M059J (cell line): ENCODE measurements at regions not wholly inside any gene's neighbourhood (a gene's known extent, or its start where the extent isn't known, plus 50 kb on each side); places are given as distances from the start of the nearest gene placed in this dataset.
"Not testable (repeated sequence)": the region's sequence is repeated elsewhere in the genome, so short reads cannot be mapped to it uniquely, and the experiment has no call there.

ENCODE experiments used
- DNase-seq: peaks from one replicate; pipeline ENCODE4 v3.0.0-alpha.2; 2012; ENCODE audit warnings: low read depth

DNA sequence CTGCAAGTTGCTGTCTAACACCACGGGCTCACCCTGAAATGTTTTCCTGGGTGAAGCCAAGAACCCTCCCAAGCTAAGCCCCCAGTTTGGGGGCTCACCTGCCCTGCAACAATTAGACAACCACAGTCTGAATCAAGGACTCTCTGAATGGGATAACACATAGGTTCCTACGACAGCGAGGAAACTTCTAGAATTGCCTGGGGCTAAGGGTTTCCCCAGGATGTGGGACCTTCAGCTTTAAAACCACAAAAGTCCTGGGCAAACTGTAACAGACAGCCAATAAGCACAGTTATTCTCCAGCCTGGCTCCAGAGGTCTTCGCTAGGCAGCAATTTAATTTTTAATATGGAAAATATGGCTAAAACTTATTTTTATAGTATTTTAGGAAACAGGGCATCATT lies 162.6 kb downstream of the PRKX start:
- peak; percentile 73 for DNase-seq

DNA sequence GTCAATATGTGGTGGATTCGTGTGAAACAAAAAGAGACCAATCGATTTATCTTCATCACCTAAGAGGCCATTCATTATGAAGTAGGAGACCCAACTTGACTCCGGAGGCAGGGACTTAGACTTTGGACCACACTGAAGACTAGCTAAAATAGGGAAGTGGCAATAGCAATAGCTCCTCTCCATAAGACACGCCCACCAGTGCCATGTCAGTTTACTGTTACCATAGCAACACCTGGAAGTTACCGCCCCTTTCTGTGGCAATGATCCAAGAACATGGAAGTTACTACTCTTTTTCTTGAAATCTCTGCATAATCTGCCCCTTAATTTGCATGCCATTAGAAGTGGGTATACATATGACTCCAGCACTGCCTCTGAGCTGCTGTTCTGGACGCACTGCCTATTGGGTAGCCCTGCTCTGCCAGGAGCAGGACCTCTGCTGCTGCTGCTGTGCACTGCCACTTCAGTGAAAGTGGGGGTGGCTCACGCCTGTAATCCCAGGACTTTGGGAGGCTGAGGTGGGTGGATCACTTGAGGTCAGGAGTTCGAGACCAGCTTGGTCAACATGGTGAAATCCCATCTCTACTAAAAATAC lies 163.2 kb downstream of the PRKX start:
- DNase-seq: peak; percentile 67

DNA sequence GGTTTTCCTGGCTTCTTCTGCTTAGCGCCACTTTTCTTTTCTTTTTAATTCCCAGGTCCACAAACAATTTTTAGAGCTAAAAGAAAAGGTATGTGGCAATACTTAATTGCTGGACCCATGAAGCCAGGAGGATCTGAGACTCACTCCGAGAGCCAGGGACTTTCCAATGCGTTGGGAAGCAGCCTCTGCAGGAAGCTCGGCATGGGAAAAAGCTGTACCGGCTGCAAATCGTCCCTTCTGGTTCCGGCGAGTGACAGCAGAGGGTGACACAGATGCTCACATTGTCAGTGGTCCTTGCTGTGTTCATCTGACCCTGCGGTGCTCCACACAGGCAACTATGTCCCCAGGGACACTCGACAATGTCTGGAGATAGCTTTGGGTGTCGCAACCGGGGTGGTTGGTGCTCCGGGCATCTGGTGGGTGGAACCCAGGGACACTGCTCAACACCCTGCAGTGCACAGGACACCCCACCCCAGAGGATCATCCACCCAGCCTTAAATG lies 164.0 kb downstream of the PRKX start:
- peak; percentile 72 for DNase-seq

DNA sequence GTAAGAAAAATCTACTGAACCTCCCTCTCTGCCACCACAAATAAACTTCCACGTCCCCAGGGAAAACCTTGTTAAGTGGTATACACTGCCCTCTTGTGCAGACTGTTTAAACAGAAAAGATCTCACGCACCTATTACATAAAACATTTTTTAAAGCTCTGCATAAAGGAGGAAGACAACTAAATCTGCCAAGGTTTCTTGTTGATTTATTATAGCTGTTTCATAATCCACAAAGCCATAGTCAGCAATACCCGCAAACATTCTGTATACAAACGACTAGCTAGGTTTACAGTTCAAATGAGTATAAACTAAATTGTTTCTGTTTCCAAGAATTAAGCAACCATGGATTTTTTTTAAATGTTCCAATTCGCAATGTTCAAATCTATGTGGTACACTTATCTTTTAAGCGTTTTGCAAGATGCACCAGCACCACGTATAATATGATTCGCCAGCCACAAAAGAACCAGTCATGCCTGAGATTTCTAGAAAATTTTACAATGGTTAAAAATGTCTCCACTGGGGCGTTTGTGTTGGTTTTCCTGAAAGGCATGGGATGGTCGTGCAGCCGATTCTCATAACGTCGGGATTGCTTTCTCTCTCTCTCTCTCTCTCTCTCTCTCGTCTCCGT lies 164.6 kb downstream of the PRKX start:
- DNase-seq: peak; percentile 77

DNA sequence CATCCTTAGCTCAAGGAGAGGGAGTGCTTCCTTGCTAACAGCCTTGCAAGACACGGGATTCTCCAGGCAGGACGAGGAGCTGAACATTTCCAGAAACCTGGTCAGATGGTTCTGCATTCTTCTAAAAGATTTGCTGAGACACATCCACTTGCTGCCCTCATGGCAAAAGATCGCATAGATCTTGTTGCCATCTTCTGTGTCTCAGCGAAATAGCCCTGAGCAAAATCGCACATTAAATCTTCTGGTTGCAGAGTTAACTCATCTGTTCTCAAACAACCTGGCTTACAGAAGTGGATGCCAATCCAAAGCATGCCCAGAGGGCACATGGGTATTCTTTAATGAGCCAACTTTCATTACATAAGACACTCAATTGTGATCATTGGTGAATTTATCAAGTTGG lies 167.5 kb downstream of the PRKX start:
- peak; percentile 85 for DNase-seq

DNA sequence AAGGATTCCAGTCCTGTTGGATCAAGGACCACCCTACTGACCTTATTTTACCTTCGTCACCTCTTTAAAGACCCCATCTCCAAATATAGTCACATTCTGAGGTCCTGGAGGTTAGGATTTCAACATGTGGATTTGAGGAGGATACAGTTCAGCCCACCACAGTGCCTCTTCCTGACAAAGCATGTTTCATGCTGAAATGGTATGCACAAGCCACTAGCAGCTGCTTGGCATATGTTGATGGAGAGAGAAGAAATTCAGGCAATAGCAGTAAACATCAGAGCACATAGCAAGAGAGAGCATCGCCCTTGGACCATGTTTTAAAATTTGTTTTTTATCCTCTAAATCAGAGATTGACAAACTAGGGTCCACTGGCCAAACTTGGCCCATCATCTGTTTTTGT lies 172.1 kb downstream of the PRKX start:
- DNase-seq: no peak

DNA sequence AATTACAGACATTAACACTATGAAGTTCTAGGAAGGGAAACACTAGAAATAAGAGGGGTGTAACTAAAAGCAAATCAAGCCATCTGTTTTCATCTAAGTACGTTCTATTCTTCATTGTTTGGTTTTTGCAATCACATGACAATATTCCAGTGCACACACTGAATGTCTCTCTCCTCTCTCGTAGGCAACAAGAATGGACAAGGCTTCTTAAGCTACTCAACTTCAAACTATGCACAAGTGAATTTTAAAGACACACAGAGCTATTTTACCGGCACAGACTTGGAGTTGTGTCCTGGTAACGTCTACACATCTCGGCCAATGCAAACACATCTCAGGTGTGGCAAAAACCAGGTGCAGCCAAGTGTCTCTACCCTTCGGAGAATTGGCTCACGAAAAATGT lies 173.3 kb downstream of the PRKX start:
- no peak for DNase-seq

DNA sequence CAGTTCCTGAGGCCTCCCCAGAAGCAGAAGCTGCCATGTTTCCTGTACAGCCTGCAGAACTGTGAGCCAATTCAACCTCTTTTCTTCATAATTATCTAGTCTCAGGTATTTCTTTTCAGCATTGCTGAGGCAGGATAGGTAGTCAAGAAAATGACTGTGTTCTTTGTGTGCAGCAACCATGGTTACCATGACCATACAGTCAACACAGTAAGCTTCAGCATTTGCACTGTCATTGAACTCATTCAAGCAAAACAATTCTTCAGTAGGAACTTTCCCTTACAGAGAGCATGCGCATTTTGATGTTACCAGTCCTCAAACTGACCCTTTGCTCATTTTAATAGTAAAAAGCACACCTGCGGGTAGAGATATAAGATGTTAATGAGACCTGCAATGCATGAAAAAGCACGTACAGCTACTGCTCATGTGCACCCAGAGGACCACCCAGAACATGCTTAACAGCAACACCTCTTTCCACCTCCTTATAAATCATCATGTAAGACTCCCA lies 180.8 kb downstream of the PRKX start:
- DNase-seq: peak; percentile 53

DNA sequence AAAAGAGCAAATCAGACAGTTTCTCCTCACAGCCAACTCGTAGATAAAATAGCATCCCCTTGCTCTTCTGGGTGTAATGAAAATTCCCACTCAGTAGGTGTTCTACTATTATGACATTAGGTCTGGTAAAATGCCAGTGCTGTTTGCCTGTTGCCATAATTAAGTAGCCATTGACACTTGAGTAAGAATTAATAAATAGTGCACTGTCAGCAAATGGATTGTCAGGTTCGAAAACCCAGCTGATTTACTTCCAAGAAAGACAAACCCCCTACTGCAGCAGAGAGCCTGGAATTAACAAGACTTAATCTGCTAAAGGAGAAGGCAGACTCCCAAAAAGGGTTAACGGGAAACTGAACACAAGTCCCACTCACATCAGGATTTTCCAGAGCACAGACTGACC lies 182.0 kb downstream of the PRKX start:
- DNase-seq: not testable (repeated sequence)

DNA sequence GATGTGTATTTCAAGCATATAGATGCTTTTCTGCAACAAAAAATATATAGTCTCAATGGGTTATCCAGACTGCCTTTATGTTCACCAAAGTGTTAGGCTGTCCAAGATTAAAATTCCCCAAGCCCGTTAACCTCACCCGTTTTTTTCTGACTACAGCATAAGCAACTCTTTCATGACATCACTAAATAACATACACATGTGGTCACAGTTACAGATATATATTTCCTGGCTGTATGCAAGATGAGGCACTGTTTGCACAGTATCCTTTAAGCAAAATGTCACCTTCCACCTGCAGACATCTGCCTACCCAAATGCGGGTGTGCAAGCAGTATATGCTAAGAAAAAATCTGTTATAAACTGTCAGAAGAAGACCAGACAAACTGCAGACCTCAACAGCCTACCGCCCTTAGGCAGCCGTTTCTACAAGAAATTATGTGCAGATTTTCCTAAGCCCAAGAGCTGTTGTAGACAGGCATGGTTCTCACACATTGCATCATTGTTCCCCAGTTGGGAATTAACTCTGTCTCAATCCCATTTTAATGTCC lies 183.1 kb upstream of the MXRA5 start:
- DNase-seq: no peak

DNA sequence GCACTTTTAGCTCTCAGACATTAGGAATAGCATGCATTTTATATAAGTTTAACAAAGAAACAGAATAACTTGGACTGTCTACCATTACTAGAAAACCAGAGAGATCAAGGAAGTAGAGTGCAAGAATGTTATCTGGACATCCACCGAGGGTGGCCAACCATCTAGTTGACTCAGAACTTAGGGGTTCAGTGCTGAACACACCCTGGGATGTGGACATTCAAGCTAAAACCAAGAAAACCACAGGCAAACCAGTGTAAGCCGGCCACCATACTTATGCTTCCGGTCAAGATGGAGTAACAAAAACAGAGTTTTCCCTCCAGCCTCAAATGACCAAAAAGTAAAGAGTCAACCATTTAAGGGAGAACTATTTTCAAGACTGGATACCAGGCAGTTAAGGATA lies 181.4 kb upstream of the MXRA5 start:
- DNase-seq: peak; percentile 78

DNA sequence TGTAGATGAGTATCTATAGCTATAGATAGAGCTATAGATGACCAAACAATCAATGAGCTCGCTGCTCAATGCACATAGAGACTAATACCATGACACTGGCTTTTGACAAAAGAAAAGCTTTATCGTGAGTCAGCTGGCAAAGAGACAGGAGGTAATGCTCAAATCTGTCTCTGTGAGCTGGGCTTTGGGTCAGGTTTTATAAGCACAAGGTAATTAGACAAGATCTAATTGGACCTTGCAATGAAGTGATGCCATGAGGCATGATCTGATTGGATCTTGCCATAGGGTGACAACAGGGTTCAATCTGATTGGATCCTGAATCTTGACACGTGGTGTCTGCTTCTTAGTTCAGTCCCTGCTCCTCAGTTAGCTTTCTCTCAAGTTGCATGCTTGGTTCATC lies 180.7 kb upstream of the MXRA5 start:
- DNase-seq: peak; percentile 76

DNA sequence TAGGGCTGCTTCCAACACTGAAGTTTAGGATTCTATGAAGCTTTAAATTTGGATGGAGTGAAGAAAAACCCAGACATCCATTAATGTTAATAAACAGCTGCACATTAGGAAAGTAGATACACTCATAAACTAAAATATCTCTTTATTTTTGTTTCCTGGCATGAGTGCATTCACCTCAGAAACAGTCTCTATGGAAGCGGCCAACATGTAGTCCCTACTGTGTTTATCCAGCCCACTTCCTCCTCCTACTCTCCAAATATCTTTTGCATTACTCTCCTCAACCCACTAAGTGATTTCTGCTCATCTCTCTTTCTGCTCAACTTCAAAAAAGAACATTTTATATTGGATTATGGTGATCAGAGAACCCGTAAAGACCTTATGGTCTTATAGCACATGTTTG lies 180.3 kb upstream of the MXRA5 start:
- DNase-seq: peak; percentile 72

DNA sequence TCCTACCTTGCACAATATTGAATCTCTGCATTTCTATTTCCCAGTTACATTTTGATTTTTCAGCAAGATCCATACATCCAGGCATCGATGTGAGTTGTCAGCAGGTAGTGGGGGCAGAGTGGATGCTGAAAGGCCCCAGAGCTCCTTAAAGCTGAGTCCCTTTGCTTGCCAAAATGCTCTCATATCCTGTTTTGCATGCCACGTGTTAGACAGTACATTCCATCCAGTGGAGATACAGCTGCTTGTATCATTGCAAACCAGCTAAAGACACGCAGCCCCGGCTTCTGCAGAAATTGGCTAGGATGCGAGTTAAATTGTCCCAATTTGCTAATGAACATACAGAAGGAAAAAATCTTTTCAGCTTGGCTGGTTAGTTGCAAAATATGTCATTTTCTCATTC lies 179.6 kb upstream of the MXRA5 start:
- DNase-seq: peak; percentile 46

DNA sequence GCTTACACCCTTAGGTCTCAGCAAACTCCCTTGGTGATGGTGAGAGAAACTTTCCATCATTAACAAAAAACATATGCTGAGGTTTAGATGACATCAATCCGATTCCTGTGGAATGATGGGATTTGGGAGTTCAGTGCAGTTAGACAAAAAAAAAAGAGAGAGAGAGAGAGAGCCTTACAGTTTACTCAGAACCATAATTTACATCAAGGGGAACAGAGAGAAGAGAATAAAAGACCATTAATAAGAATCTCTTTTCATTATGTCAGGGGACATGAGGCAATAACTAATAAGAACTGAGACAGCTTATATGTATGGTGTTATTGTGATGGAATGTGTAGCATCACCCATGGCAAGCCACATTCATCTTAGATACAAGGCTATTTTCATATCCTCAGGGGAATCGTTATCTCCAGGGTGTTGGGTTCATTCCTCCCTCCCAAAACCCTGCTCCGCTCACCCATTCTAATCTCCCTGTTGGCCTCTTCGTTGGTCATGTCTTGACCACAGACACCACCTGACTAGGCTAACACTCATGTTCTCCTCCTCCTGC lies 175.7 kb upstream of the MXRA5 start:
- DNase-seq: peak; percentile 69

DNA sequence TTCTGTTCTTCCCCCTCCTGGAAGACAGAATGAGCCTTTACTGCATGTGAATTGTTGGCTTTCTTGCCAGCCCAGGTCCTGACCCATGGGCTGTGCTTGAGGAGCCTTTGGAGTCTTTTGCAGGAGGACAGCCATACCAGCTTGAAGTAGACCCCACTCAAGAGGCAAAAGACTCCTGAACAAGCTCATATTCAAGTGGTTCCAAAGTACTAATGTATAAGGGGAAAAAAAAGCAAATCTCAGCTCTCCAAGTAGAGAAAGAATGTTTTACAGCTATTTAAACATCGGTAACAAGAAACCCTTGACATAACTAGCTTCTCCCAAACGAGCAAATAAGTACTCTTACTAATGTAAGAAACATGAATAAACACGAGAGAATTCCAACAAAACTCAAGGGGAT lies 174.9 kb upstream of the MXRA5 start:
- no peak for DNase-seq

DNA sequence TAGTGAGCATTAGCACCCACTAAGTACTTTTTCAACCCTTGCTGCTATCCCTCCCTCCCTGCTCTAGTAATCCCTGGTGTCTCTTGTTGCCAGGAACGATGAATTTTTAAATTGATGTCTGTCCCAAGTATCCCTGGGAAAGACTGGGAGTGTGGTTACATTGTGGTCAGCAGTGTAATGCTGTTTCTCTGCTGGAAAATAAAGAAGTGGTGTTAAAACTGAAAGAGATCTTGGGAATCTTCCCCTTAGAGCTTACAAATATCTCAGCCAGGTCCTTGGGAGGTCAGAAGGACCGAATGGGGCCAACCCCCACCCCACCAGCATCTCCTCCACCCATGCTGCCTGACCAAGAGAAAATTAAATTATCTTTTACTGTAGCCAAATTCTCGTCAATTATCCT lies 174.5 kb upstream of the MXRA5 start:
- peak; percentile 76 for DNase-seq

DNA sequence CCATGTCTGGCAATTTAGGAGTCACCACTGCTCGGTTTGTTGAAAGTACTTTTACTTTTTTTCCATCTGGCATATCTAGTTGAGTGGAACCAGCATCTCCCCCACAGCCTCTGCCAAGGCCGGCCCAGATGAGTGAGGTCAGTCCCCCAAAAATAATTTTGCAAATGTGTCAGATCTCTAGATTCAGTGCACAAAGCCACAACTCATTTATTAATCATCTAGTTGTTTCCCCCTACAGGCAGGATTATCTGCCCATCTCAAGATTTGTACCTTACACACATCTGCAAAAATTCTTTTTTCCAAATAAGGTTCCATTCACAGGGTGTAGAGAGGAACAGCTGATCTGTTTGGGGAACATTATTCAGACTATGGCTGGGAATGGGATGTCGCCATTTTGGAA lies 174.0 kb upstream of the MXRA5 start:
- peak; percentile 58 for DNase-seq

DNA sequence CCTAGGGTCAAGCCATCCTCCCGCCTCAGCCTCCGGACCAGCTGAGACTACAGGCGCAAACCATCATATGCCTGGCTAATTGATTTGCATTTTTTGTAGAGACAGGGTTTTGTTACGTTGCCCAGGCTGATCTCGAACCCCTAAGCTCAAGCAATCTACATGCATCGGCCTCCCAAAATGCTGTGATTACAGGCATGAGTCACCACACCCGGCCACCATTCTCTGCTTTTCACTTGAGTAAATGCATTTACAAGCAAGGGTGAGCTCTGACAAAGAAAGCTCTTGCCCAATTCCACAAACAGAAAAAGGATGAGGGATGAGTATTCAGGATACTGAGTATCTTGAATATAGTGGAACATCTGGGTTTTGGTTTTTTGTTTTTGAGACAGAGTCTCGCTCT lies 172.9 kb upstream of the MXRA5 start:
- peak; percentile 84 for DNase-seq

DNA sequence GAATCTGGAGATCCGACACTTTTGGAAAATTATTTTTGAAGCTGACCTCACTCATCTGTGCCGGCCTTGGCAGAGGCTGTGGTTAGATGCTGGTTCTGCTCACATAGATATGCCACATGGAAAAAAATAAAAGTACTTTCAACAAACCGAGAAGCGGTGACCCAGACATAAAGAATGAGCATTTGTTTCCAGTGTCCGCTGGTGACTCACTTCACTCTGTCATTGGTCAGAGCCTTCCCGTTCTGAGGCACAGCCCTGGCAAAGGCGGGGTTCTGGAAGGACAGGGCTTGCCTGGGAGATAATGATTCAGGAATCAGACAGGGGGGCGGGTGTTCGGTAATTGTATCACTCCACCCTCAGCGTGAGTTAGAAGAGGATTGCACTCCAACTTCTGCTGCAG lies 172.4 kb upstream of the MXRA5 start:
- DNase-seq: peak; percentile 98

DNA sequence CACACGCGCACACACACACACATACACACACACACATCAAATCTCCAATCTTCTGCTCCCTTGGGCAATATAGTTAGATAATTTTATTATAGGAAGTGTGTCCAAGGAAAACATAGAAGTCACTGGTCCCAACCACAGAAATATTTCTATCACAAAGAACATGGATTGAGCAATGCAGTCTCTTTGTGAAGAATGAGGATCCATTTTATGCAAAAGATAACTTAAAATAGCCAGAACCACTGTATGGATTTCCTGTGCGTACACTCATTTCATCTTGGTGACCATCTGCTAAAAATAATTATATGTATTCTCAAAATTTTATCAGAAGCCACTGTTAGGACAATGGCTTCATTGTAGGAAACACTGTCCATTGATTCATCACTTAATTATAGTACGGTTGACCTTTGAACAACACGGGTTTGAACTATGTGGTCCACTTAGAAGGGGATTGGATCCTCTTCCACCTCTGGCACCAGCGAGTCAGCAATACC lies 169.6 kb upstream of the MXRA5 start:
- peak; percentile 74 for DNase-seq

DNA sequence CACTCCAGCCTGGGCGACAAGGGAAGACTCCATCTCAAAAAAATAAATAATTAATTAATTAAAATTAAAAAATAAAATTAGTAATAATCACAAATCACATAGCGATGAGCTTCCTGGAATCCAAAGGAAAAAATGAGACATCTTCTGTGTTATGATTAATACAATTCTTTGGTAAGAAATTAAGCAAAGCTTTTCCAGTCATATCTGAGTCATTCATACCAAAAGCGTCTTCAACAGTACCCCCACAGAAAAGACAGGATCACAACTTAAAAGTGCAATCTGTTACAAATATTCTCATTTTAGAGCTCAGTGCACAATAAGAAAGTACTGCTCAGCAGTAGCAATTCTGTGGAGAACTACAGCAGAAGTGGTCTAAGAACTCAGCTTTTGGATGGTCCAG lies 168.5 kb upstream of the MXRA5 start:
- peak; percentile 54 for DNase-seq

DNA sequence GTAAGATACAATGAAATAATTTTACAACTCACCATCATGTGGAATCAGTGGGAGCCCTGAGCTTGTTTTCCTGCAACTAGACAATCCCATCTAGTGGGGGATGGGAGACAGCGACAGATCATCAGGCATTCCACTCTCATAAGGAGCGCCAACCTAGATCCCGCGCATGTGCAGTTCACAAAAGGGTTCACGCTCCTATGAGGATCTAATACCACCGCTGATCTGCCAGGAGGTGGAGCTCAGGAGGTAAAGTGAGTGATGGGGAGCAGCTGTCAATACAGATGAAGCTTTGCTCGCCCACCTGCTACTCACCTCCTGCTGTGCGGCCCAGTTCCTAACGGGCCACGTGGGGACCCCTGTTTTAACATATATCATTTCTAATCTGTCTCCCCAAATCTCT lies 165.7 kb upstream of the MXRA5 start:
- DNase-seq: not testable (repeated sequence)
